ENCODE measurements at regions not wholly inside any gene's neighbourhood (a gene's known extent, or its start where the extent isn't known, plus 50 kb on each side); places are given as distances from the start of the nearest gene placed in this dataset.

- Histone ChIP-seq H3K27ac (no peak overlapping the region), H3K9ac (no peak overlapping the region), H3K27me3 (ENCODE audit: insufficient read depth, low read depth) (no peaks in the 10 kb centered on the region), H3K4me3 (IDR thresholded peaks at IDR 0.05; ENCODE audit: insufficient read depth, low read depth, low read length) (no peak overlapping the region), H3K36me3 (ENCODE audit: insufficient read depth) (no peaks in the 10 kb centered on the region), H2AFZ (ENCODE audit: low read depth) (no peak overlapping the region), H4K20me1 (ENCODE audit: insufficient read depth) (no peaks in the 10 kb centered on the region), H3K4me1 (ENCODE audit: low read depth, poor library complexity, severe bottlenecking) (peaks cover 5% of the 10 kb centered on the region), H3K4me2 (no peak overlapping the region), H3K79me2 (ENCODE audit: insufficient read depth, low read depth) (no peaks in the 10 kb centered on the region)
- no peak for TF ChIP-seq CTCF (conservative IDR thresholded peaks at IDR 0.05; ENCODE audit: low read depth, low read length)
These were observed 207.5 kb downstream of the CLIC5 start for GRCh38 chr6:45808042-45808645.

GRCh38 chr6:45807311-45808041 lies 208.2 kb downstream of the CLIC5 start:
- H3K4me2 ChIP-seq, result no peak overlapping the region
- H2AFZ ChIP-seq (ENCODE audit: low read depth), result no peak overlapping the region
- H3K9ac ChIP-seq, result no peak overlapping the region
- no peaks in the 10 kb centered on the region for H3K36me3 ChIP-seq (ENCODE audit: insufficient read depth)
- H3K4me3 ChIP-seq (IDR thresholded peaks at IDR 0.05; ENCODE audit: insufficient read depth, low read depth, low read length), result no peak overlapping the region
- no peak for TF ChIP-seq CTCF (conservative IDR thresholded peaks at IDR 0.05; ENCODE audit: low read depth, low read length)
- H4K20me1 ChIP-seq (ENCODE audit: insufficient read depth), result no peaks in the 10 kb centered on the region
- no peaks in the 10 kb centered on the region for H3K27me3 ChIP-seq (ENCODE audit: insufficient read depth, low read depth)
- H3K4me1 ChIP-seq (ENCODE audit: low read depth, poor library complexity, severe bottlenecking), result peaks cover 5% of the 10 kb centered on the region
- H3K27ac ChIP-seq, result no peak overlapping the region
- H3K79me2 ChIP-seq (ENCODE audit: insufficient read depth, low read depth), result no peaks in the 10 kb centered on the region

GRCh38 chr6:45806172-45806571 lies 209.5 kb downstream of the CLIC5 start:
- TF ChIP-seq CTCF (conservative IDR thresholded peaks at IDR 0.05; ENCODE audit: low read depth, low read length), result no peak

GRCh38 chr6:45803071-45803470 lies 212.6 kb downstream of the CLIC5 start:
- H3K9ac ChIP-seq, result no peak overlapping the region
- no peak overlapping the region for H2AFZ ChIP-seq (ENCODE audit: low read depth)
- no peaks in the 10 kb centered on the region for H3K4me1 ChIP-seq (ENCODE audit: low read depth, poor library complexity, severe bottlenecking)
- TF ChIP-seq CTCF (conservative IDR thresholded peaks at IDR 0.05; ENCODE audit: low read depth, low read length), result no peak
- H3K27me3 ChIP-seq (ENCODE audit: insufficient read depth, low read depth), result no peaks in the 10 kb centered on the region
- no peaks in the 10 kb centered on the region for H3K36me3 ChIP-seq (ENCODE audit: insufficient read depth)
- no peak overlapping the region for H3K4me2 ChIP-seq
- no peak overlapping the region for H3K27ac ChIP-seq
- no peaks in the 10 kb centered on the region for H4K20me1 ChIP-seq (ENCODE audit: insufficient read depth)
- no peak overlapping the region for H3K4me3 ChIP-seq (IDR thresholded peaks at IDR 0.05; ENCODE audit: insufficient read depth, low read depth, low read length)
- H3K79me2 ChIP-seq (ENCODE audit: insufficient read depth, low read depth), result no peaks in the 10 kb centered on the region

More at GRCh38 chr6:45806172-45806571, 209.5 kb downstream of the CLIC5 start:
- H3K36me3 ChIP-seq (ENCODE audit: insufficient read depth), result no peaks in the 10 kb centered on the region
- H3K4me1 ChIP-seq (ENCODE audit: low read depth, poor library complexity, severe bottlenecking), result peaks cover 5% of the 10 kb centered on the region
- H3K79me2 ChIP-seq (ENCODE audit: insufficient read depth, low read depth), result no peaks in the 10 kb centered on the region
- no peak overlapping the region for H2AFZ ChIP-seq (ENCODE audit: low read depth)
- H3K27ac ChIP-seq, result no peak overlapping the region
- no peaks in the 10 kb centered on the region for H4K20me1 ChIP-seq (ENCODE audit: insufficient read depth)
- H3K9ac ChIP-seq, result no peak overlapping the region
- H3K27me3 ChIP-seq (ENCODE audit: insufficient read depth, low read depth), result no peaks in the 10 kb centered on the region
- H3K4me3 ChIP-seq (IDR thresholded peaks at IDR 0.05; ENCODE audit: insufficient read depth, low read depth, low read length), result no peak overlapping the region
- no peak overlapping the region for H3K4me2 ChIP-seq
